Lung (tissue), 11 donors: ENCODE measurements at regions not wholly inside any gene's neighbourhood (a gene's known extent, or its start where the extent isn't known, plus 50 kb on each side); places are given as distances from the start of the nearest gene placed in this dataset.
A peak's percentile ranks its signal among the peaks of the same experiment; 100 is the strongest.
"Not testable (repeated sequence)": the region's sequence is repeated elsewhere in the genome, so short reads cannot be mapped to it uniquely, and the experiment has no call there.

Experiments used
- ATAC-seq: fragments of 200-7000 bp; cut with Tn5 transposase; one replicate; pipeline ENCODE4 v1.9.1; 2020; ENCODE audit warnings: moderate number of reproducible peaks; ENCODE audit not compliant: insufficient read depth, low FRiP score
- DNase-seq, 3 donors: peaks; one replicate each; pipeline ENCODE4 v3.0.0-alpha.2; 2013 to 2017
- H3K27ac ChIP-seq, 2 donors: one replicate each; pipeline ENCODE4 v1.5.1; 2013; ENCODE audit warnings: mild to moderate bottlenecking in 2 of 2, moderate library complexity in 2 of 2, control low read depth in 1 of 2, inconsistent platforms in 1 of 2, low read depth in 1 of 2, low read length in 1 of 2
- H3K27me3 ChIP-seq, 3 donors: one replicate each; pipeline ENCODE4 v1.5.1; 2013; ENCODE audit warnings: low read length in 2 of 3; ENCODE audit not compliant: control insufficient read depth in 3 of 3, insufficient read depth in 3 of 3
- H3K36me3 ChIP-seq, 4 donors: one replicate each; pipeline ENCODE4 v1.5.1; 2013; ENCODE audit warnings: low read length in 4 of 4, mild to moderate bottlenecking in 1 of 4, moderate library complexity in 1 of 4; ENCODE audit not compliant: control insufficient read depth in 4 of 4, insufficient read depth in 4 of 4
- H3K4me1 ChIP-seq, 5 donors: one replicate each; pipeline ENCODE4 v1.5.1; 2013; ENCODE audit warnings: low read length in 5 of 5, mild to moderate bottlenecking in 2 of 5, moderate library complexity in 1 of 5; ENCODE audit not compliant: control insufficient read depth in 5 of 5, insufficient read depth in 5 of 5
- H3K4me3 ChIP-seq: one replicate; pipeline ENCODE4 v1.5.1; 2013; ENCODE audit warnings: mild to moderate bottlenecking, control low read depth, moderate library complexity
- H3K9ac ChIP-seq, 2 donors: one replicate each; pipeline ENCODE4 v1.5.1; 2013; ENCODE audit warnings: low read length in 2 of 2, control low read depth in 1 of 2; ENCODE audit not compliant: insufficient read depth in 1 of 2
- H3K9me3 ChIP-seq, 4 donors: one replicate each; pipeline ENCODE4 v1.5.1; 2013; ENCODE audit warnings: low read length in 3 of 4, mild to moderate bottlenecking in 1 of 4, moderate library complexity in 1 of 4; ENCODE audit not compliant: control insufficient read depth in 4 of 4, insufficient read depth in 3 of 4
- WGBS, 2 donors: extraction: QIAGEN DNeasy Blood & Tissue Kit; methylation state at CpG; one replicate each; pipeline ENCODE4 v1.1.7; 2013; 5-methylcytosine and 5-hydroxymethylcytosine counted together
- TF ChIP-seq, protein P1 (sequence below): IDR thresholded peaks from 2 replicates; pipeline ENCODE4 v1.5.1; 2012; ENCODE audit warnings: mild to moderate bottlenecking; ENCODE audit errors: control extremely low read depth, extremely low read depth
- donor health status: control.
- donor health status: control.
- donor health status: Bipolar disorder and iron deficiency.
- donor health status: healthy.
- donor health status: DM: yes; HTN: yes; CAD: no.

DNA sequence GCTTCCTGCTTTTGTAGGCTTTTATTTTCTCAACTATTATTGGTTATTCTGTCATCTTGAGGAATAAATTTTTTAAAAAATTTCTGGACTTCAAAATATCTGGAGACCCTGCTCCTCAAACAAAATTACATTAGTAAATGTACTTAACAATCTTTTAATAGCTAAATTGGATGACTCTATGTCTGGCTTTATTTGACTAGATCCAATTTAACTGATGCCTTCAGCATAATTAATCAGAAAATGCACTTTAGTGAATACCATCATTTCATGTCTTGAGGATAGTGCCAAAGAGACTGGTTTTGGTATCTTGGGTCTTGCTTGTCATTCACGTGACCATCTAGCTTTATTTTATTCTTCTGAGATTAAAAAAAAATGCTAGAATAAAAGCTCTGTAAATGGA is 1301.2 kb downstream of the JRKL start:
- no peaks in the 10 kb centered on the region for H3K4me1 ChIP-seq
- H3K4me3 ChIP-seq: no peak overlapping the region
- H3K36me3 ChIP-seq: no peaks in the 10 kb centered on the region
- H3K9ac ChIP-seq: no peak overlapping the region
- TF ChIP-seq, protein P1, sequence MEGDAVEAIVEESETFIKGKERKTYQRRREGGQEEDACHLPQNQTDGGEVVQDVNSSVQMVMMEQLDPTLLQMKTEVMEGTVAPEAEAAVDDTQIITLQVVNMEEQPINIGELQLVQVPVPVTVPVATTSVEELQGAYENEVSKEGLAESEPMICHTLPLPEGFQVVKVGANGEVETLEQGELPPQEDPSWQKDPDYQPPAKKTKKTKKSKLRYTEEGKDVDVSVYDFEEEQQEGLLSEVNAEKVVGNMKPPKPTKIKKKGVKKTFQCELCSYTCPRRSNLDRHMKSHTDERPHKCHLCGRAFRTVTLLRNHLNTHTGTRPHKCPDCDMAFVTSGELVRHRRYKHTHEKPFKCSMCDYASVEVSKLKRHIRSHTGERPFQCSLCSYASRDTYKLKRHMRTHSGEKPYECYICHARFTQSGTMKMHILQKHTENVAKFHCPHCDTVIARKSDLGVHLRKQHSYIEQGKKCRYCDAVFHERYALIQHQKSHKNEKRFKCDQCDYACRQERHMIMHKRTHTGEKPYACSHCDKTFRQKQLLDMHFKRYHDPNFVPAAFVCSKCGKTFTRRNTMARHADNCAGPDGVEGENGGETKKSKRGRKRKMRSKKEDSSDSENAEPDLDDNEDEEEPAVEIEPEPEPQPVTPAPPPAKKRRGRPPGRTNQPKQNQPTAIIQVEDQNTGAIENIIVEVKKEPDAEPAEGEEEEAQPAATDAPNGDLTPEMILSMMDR: no peak
- no peak overlapping the region for H3K27ac ChIP-seq
- 89 to 92% methylated on average over 1 of the region's 1 CpG for WGBS, 2 donors
- H3K9me3 ChIP-seq: peaks cover 0 to 5% (median 0%) of the 10 kb centered on the region in 4 donors
- DNase-seq (no peak), ATAC-seq (no peak)
- no peaks in the 10 kb centered on the region for H3K27me3 ChIP-seq

DNA sequence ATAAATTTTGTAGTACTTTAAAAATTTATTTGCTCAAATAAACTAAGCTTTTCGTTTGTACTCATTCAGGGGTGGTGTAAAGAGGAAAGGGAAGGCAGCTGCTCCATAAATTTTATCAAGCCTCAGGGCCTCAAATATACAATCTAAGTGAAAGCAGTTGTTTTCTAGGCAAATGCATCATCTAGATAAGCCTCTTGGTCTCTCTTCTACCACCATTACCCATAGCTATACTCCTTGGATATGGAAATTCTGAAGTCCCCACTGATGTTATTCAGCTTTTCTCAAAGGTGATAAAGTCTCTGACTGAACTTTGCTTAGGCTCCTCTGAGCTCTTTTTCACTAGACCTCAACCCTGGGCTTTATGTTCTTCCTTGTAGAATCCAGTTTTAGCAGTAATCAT is 1313.1 kb downstream of the JRKL start:
- no peak overlapping the region for H3K27ac ChIP-seq
- H3K9ac ChIP-seq: no peak overlapping the region
- no peak overlapping the region for H3K4me3 ChIP-seq
- no peaks in the 10 kb centered on the region for H3K9me3 ChIP-seq
- ATAC-seq (no peak), DNase-seq (no peak)
- TF ChIP-seq, protein P1: no peak
- H3K27me3 ChIP-seq: no peaks in the 10 kb centered on the region
- H3K4me1 ChIP-seq: peaks cover 0 to 11% (median 0%) of the 10 kb centered on the region in 5 donors
- WGBS, 2 donors: 9 to 44% methylated on average over 1 of the region's 1 CpG
- no peaks in the 10 kb centered on the region for H3K36me3 ChIP-seq

DNA sequence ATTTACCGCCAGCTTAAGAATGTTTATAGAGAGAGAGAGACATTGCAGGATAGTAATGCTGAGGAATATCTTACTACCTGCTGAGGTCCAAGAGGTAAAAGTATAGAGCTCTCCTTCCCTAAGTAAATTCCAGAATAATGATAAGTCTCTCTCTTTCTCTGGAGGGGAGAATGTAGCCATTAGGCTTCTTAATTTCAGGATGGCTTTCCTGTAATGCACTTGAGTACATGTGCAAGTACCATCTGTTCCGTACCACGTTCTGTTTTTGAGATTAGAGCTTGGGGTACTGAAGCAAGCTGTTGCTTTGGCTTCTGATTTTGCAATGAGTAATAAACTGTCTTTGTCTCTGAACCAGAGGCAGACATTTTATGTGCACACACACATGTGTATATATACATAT is 1314.0 kb downstream of the JRKL start:
- WGBS, 2 donors: 73 to 84% methylated on average over 3 of the region's 3 CpGs
- TF ChIP-seq, protein P1: no peak
- H3K4me1 ChIP-seq: peaks cover 0 to 11% (median 0%) of the 10 kb centered on the region in 5 donors
- no peak overlapping the region for H3K9ac ChIP-seq
- H3K27ac ChIP-seq: no peak overlapping the region
- no peaks in the 10 kb centered on the region for H3K36me3 ChIP-seq
- DNase-seq: peak in 2 of 3 donors; percentile 11 to 18
- no peak overlapping the region for H3K4me3 ChIP-seq
- H3K9me3 ChIP-seq: no peaks in the 10 kb centered on the region
- ATAC-seq: no peak
- no peaks in the 10 kb centered on the region for H3K27me3 ChIP-seq

DNA sequence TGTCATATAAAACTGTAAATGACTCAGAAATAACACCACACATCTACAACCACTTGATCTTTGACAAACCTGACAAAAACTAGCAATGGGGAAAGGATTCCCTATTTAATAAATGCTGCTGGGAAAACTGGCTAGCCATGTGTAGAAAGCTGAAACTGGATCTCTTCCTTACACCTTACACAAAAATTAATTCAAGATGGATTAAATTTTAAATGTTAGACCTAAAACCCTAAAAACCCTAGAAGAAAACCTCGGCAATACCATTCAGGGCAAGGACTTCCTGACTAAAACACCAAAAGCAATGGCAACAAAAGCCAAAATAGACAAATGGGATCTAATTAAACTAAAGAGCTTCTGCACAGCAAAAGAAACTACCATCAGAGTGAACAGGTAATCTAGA is 1315.3 kb upstream of the CNTN5 start:
- WGBS, 2 donors: 84 to 88% methylated on average over 1 of the region's 1 CpG
- H3K4me3 ChIP-seq, H3K9ac ChIP-seq, H3K4me1 ChIP-seq, H3K27me3 ChIP-seq, H3K27ac ChIP-seq, ATAC-seq, H3K9me3 ChIP-seq, H3K36me3 ChIP-seq: not testable (repeated sequence)
- peak in 1 of 3 donors; percentile 35 for DNase-seq
